ENCODE measurements at regions not wholly inside any gene's neighbourhood (a gene's known extent, or its start where the extent isn't known, plus 50 kb on each side); places are given as distances from the start of the nearest gene placed in this dataset.
A peak's percentile ranks its signal among the peaks of the same experiment; 100 is the strongest.

GRCh38 chr5:12292610-12293204 is 388.5 kb upstream of the CTNND2 start:
- no peak overlapping the region for H4K8ac ChIP-seq (ENCODE audit: extremely low read depth, insufficient read depth, low read length)
- no peaks in the 10 kb centered on the region for H3K79me2 ChIP-seq (ENCODE audit: control insufficient read depth in 1 of 2, insufficient read depth in 2 of 2, low read length in 2 of 2)
- no peak overlapping the region for H2BK12ac ChIP-seq (ENCODE audit: low read depth, low read length)
- peak overlapping the region; percentile 78 for H4K5ac ChIP-seq (ENCODE audit: insufficient read length, low read depth, low read length)
- POLR2A ChIA-PET (ENCODE audit: partially characterized antibody): interaction anchor here (2.5 kb wide), 1 partner anchor 369 kb away, joined by 14 read pairs; no protein-coding TSS in a partner anchor
- H3K23ac ChIP-seq (ENCODE audit: insufficient read length): no peak overlapping the region
- no peak overlapping the region for H2BK15ac ChIP-seq (ENCODE audit: low read length)
- no peak overlapping the region for H3K27ac ChIP-seq (ENCODE audit: low read depth, low read length)
- no peaks in the 10 kb centered on the region for H3K4me1 ChIP-seq (replicated peaks in 1 of 4; ENCODE audit: control insufficient read depth in 3 of 4, insufficient read depth in 4 of 4, low read length in 3 of 4)
- H3K9me3 ChIP-seq (ENCODE audit: insufficient read depth in 2 of 2, low read depth in 1 of 2, low read length in 1 of 2): peaks cover 15 to 19% of the 10 kb centered on the region in 2 experiments; a peak in 3 of 4 replicates
- H3K4ac ChIP-seq (replicated peaks; ENCODE audit: insufficient read length, low read depth, low read length): no peak overlapping the region
- no peak overlapping the region for H3K56ac ChIP-seq (replicated peaks; ENCODE audit: insufficient read length, low read depth, low read length)
- H3K9ac ChIP-seq (replicated peaks in 1 of 4; ENCODE audit: extremely low read depth in 1 of 4, low read depth in 3 of 4, low read length in 3 of 4): no peak overlapping the region
- H4K20me1 ChIP-seq (replicated peaks in 1 of 2; ENCODE audit: control insufficient read depth in 1 of 2, insufficient read depth in 2 of 2, low read length in 2 of 2): no peaks in the 10 kb centered on the region
- H2AFZ ChIP-seq (ENCODE audit: low read length): no peak overlapping the region
- 26 to 100% methylated on average over 1 to 6 of the region's 6 CpGs for WGBS, 2 experiments (ENCODE audit: extremely low coverage in 1 of 2, insufficient coverage in 1 of 2, insufficient read length in 1 of 2, insufficient replicate concordance in 2 of 2, low coverage in 1 of 2, low lambda C conversion rate in 2 of 2, missing lambda C conversion rate in 1 of 2)
- TF ChIP-seq SUZ12 (IDR thresholded peaks at IDR 0.05; ENCODE audit: low read length) (no peak), RAD21 (IDR thresholded peaks at IDR 0.05 in 1 of 2, conservative IDR thresholded peaks at IDR 0.05 in 1 of 2; ENCODE audit: low read depth in 2 of 2, low read length in 2 of 2) (peak; percentile 82 to 85), CTCF (IDR thresholded peaks at IDR 0.05; ENCODE audit: control extremely low read depth in 1 of 3, insufficient read depth in 1 of 3, low read depth in 1 of 3, low read length in 3 of 3) (peak in 2 of 3 experiments; percentile 52; a peak in 3 of 4 replicates)
- TF ChIP-seq, protein P1, sequence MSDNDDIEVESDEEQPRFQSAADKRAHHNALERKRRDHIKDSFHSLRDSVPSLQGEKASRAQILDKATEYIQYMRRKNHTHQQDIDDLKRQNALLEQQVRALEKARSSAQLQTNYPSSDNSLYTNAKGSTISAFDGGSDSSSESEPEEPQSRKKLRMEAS (IDR thresholded peaks at IDR 0.05): no peak
- peak; percentile 94 for FAIRE-seq
- peaks cover 0 to 16% (median 6%) of the 10 kb centered on the region in 4 experiments; a peak in 3 of 8 replicates for H3K36me3 ChIP-seq (ENCODE audit: control insufficient read depth in 2 of 4, insufficient read depth in 4 of 4, low read length in 3 of 4)
- H3K79me1 ChIP-seq (ENCODE audit: low read depth, low read length): no peaks in the 10 kb centered on the region
- DNase-seq (ENCODE audit: low read depth in 1 of 2, low spot score in 2 of 2): peak in 1 of 2 experiments; percentile 1
- no peak overlapping the region for H3K18ac ChIP-seq (ENCODE audit: extremely low read depth, low read length)
- no peaks in the 10 kb centered on the region for H3K23me2 ChIP-seq (ENCODE audit: low read depth, low read length)
- H2BK20ac ChIP-seq (ENCODE audit: low read length): no peak overlapping the region
- no peak overlapping the region for H4K91ac ChIP-seq (replicated peaks; ENCODE audit: insufficient read length, low read length)
- no peak overlapping the region for H3K4me3 ChIP-seq (ENCODE audit: extremely low read depth in 1 of 4, insufficient read depth in 2 of 4, low read depth in 3 of 4, low read length in 4 of 4)
- H2BK5ac ChIP-seq (ENCODE audit: low read depth, low read length): no peak overlapping the region
- no peak overlapping the region for H2AK5ac ChIP-seq (ENCODE audit: low read depth, low read length)
- no peak overlapping the region for H2BK120ac ChIP-seq (replicated peaks; ENCODE audit: low read depth, low read length)
- no peak overlapping the region for H3K4me2 ChIP-seq (ENCODE audit: insufficient read depth in 1 of 2, low read depth in 2 of 2, low read length in 2 of 2)
- H3K27me3 ChIP-seq (replicated peaks in 1 of 4; ENCODE audit: control insufficient read depth in 3 of 4, extremely low read depth in 1 of 4, insufficient read depth in 3 of 4, low read length in 3 of 4): no peaks in the 10 kb centered on the region
- no peak overlapping the region for H3K14ac ChIP-seq (ENCODE audit: insufficient read length)
- CTCF ChIA-PET (ENCODE audit: partially characterized antibody): interaction anchor here (0.6 to 1.4 kb wide), 7 partner anchors 9 to 948 kb away, joined by 3 to 4 read pairs (median 3); no protein-coding TSS in a partner anchor

Data from H1 (cell line).